Caki2 (cell line): ENCODE measurements at regions not wholly inside any gene's neighbourhood (a gene's known extent, or its start where the extent isn't known, plus 50 kb on each side); places are given as distances from the start of the nearest gene placed in this dataset.
"Not testable (repeated sequence)": the region's sequence is repeated elsewhere in the genome, so short reads cannot be mapped to it uniquely, and the experiment has no call there.

ENCODE experiments used
- DNase-seq: peaks from one replicate; pipeline ENCODE4 v3.0.0-alpha.2; 2015; ENCODE audit warnings: low read depth
- in situ Hi-C: cut with HindIII; loops from 2 replicates; pipeline ENCODE4 v1.10.0; 2016; ENCODE audit warnings: low sequenced_read_pairs, low pct_unique_long_range_greater_than_20kb, mixed read lengths

GRCh38 chr4:132437117-132437516 lies 712.0 kb upstream of the PCDH10 start:
- no peak for DNase-seq
- in situ Hi-C loops = no loop called here

GRCh38 chr4:132445386-132445785 lies 703.7 kb upstream of the PCDH10 start:
- DNase-seq = no peak
- in situ Hi-C loops = no loop called here

- DNase-seq, in situ Hi-C loops: not testable (repeated sequence)
These were observed 691.1 kb upstream of the PCDH10 start for GRCh38 chr4:132457987-132458386.

- in situ Hi-C loops = no loop called here
- no peak for DNase-seq
These were observed 669.6 kb upstream of the PCDH10 start for GRCh38 chr4:132479543-132479942.

- DNase-seq = no peak
- in situ Hi-C loops = no loop called here
These were observed 660.5 kb upstream of the PCDH10 start for GRCh38 chr4:132488555-132488954.

GRCh38 chr4:132493476-132493875 lies 655.6 kb upstream of the PCDH10 start:
- DNase-seq = no peak
- in situ Hi-C loops = no loop called here

- DNase-seq, in situ Hi-C loops: not testable (repeated sequence)
These were observed 653.8 kb upstream of the PCDH10 start for GRCh38 chr4:132495267-132495812.

- in situ Hi-C loops = no loop called here
- no peak for DNase-seq
These were observed 650.9 kb upstream of the PCDH10 start for GRCh38 chr4:132498215-132498614.

- DNase-seq = no peak
- in situ Hi-C loops = no loop called here
These were observed 647.0 kb upstream of the PCDH10 start for GRCh38 chr4:132502096-132502552.

GRCh38 chr4:132504438-132504837 lies 644.7 kb upstream of the PCDH10 start:
- DNase-seq = no peak
- in situ Hi-C loops = no loop called here

GRCh38 chr4:132506568-132506967 lies 642.5 kb upstream of the PCDH10 start:
- DNase-seq = no peak
- in situ Hi-C loops = no loop called here

GRCh38 chr4:132513491-132513890 lies 635.6 kb upstream of the PCDH10 start:
- in situ Hi-C loops = no loop called here
- DNase-seq = no peak

GRCh38 chr4:132526652-132527051 lies 622.4 kb upstream of the PCDH10 start:
- in situ Hi-C loops = no loop called here
- no peak for DNase-seq

- DNase-seq = no peak
- in situ Hi-C loops = no loop called here
These were observed 621.3 kb upstream of the PCDH10 start for GRCh38 chr4:132527817-132528216.

- DNase-seq = no peak
- in situ Hi-C loops = no loop called here
These were observed 618.2 kb upstream of the PCDH10 start for GRCh38 chr4:132530861-132531260.

- no peak for DNase-seq
- in situ Hi-C loops = no loop called here
These were observed 608.8 kb upstream of the PCDH10 start for GRCh38 chr4:132540268-132540667.

GRCh38 chr4:132540797-132541196 lies 608.3 kb upstream of the PCDH10 start:
- no peak for DNase-seq
- in situ Hi-C loops = no loop called here

GRCh38 chr4:132542228-132542627 lies 606.9 kb upstream of the PCDH10 start:
- no peak for DNase-seq
- in situ Hi-C loops = no loop called here

GRCh38 chr4:132548463-132548862 lies 600.6 kb upstream of the PCDH10 start:
- no peak for DNase-seq

GRCh38 chr4:132556316-132556715 lies 592.8 kb upstream of the PCDH10 start:
- DNase-seq = no peak
- in situ Hi-C loops = no loop called here

More at GRCh38 chr4:132548463-132548862, 600.6 kb upstream of the PCDH10 start:
- in situ Hi-C loops = no loop called here

- no peak for DNase-seq
- in situ Hi-C loops = no loop called here
These were observed 591.4 kb upstream of the PCDH10 start for GRCh38 chr4:132557660-132558059.
